ENCODE measurements at regions not wholly inside any gene's neighbourhood (a gene's known extent, or its start where the extent isn't known, plus 50 kb on each side); places are given as distances from the start of the nearest gene placed in this dataset.
"Not testable (repeated sequence)": the region's sequence is repeated elsewhere in the genome, so short reads cannot be mapped to it uniquely, and the experiment has no call there.

DNA sequence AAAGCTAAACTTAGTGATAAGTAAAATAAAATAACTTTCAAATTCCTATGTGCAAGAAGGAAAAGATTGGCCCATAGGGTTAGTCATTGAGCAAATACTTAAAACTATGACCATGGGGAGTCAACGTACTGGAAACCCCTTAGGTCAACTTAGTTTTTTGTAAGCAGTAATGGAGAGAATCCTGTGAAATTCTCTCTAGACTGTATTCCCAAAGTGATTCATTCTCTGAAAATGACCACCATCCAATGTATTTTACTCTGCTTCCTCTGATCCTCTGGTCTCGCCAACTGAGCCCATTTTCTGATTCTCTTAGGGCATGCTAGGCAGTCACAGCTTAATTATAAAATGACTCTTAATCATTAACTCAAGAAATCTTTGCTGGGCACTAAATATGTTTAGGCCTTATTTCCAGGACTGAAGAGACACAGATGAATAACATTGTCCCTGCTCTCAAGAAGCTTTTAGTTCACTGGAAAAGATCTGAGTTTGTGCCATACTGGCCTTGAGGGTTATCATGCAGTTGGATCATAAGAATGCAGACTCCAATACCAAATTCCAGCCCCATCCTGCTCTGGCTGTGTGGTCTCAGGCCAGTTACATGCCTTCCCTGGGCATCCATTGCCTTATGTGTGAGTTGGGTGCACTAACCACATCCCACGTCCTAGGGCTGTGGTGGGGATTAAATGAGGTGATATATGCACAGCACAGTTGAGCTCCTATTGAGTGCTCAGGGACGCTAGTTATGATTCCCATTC is 732.4 kb downstream of the AACS start:
- FAIRE-seq (no peak), DNase-seq (ENCODE audit: insufficient read length, low spot score) (no peak)
- TF ChIP-seq POLR2A (IDR thresholded peaks at IDR 0.05; ENCODE audit: low read depth, low read length): no peak

DNA sequence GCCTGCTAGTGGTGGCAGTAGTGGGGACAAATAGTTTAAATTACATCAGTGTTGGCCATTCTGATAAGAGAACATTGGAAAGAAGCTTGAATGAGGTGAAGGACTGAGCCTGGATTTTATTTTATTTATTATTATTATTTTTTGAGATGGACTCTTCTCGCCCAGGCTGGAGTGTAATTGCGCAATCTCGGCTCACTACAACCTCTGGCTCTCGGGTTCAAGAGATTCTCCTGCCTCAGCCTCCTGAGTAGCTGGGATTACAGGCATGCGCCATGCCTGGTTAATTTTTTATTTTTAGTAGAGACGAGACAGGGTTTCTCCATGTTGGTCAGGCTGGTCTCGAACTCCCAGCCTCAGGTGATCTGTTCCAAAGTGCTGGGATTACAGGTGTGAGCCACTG is 739.4 kb downstream of the AACS start:
- FAIRE-seq (no peak), DNase-seq (ENCODE audit: insufficient read length, low spot score) (no peak)
- no peak for TF ChIP-seq POLR2A (IDR thresholded peaks at IDR 0.05; ENCODE audit: low read depth, low read length)

DNA sequence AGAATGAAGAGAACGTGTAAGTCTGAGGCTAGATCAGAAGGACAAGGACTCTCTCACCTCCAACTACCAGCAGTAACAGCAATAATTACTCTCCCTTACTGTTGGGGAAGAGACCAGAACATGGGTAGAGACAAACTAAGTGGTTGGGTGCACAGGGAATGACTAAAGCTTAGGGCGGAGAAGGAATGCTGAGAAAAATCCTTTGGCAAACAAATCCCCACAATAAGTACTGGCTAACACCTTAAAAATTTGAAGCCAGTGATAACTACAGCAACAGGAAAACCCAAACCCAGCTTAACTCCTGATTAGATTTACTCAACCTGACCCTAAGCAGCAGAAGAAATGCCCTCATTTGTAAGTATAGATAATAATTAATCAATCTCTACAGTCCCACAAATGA is 759.0 kb downstream of the AACS start:
- no peak for TF ChIP-seq POLR2A (IDR thresholded peaks at IDR 0.05; ENCODE audit: low read depth, low read length)
- FAIRE-seq: no peak
- no peak for DNase-seq (ENCODE audit: insufficient read length, low spot score)

DNA sequence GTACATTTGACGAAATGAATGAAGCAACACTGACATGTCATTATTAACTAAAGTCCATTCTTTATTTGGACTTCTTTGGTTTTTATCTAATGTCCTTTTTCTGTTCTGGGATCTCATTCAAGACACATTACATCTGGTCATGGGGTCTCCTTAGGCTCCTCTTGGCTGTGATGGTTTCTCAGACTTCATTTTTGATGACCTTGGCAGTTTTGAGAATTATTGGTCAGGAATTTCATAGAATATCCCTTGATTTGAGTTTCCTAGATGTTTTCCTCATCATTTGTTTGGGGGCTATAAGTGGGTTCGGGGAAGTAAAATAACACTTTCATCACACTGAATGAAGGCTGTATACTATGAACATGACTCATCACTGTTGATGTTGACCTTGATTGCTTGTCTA is 770.6 kb downstream of the AACS start:
- no peak for FAIRE-seq
- TF ChIP-seq POLR2A (IDR thresholded peaks at IDR 0.05; ENCODE audit: low read depth, low read length): no peak
- no peak for DNase-seq (ENCODE audit: insufficient read length, low spot score)

DNA sequence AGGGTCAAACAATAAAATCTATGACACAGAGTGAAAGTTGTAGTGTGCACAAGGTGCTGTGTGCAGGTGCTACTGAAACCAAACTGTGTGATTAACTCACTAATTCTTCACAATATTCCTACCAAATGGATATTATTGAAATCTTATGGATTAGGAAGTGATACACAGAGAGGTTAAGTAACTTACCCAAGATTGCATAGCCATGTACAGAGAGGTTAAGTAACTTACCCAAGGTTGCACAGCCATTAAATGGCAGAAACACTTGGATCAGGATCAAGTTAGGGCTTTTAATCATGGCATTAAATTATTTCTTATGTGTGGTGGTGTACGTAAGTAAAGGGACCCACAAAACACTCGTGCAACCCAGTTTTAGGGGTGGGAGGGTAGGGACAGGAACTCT is 771.4 kb downstream of the AACS start:
- DNase-seq (ENCODE audit: insufficient read length, low spot score) (no peak), FAIRE-seq (no peak)
- no peak for TF ChIP-seq POLR2A (IDR thresholded peaks at IDR 0.05; ENCODE audit: low read depth, low read length)

DNA sequence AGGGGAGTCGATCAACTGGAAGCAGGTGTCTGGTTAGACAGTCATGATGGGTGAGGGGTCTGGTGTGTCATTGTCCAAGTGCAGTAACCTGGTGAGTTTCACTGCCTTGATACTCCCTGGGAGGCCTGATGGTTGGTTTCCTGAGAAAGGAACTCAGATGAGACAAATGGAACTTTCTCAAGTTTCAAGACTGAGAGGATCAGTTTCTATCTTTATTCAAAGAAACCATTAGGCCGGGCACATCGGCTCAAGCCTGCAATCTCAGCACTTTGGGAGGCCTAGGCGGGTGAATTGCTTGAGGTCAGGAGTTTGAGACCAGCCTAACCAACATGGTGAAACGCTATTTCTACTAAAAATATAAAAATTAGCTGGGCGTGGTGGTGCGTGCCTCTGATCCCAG is 776.1 kb downstream of the AACS start:
- TF ChIP-seq POLR2A (IDR thresholded peaks at IDR 0.05; ENCODE audit: low read depth, low read length): no peak
- no peak for FAIRE-seq

DNA sequence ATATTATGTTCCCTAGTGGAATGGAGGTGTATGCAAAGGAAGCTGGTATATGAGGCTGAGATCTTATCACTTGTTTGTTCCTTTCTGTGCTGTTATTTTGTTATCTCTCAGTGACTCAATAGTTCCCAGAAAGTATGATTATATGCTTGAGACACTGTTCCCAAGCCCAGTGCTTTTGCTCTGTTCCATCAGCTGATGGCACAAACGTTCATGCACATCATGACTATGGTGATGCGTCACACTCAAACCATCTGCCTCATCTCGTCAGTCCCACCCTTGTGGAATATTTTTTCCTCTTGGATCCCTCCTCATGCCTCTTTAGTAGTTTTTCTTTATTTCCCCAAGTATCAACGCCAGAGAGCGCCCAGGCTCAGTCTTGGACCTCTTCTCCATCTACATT is 786.9 kb downstream of the AACS start:
- TF ChIP-seq POLR2A (IDR thresholded peaks at IDR 0.05; ENCODE audit: low read depth, low read length): no peak
- FAIRE-seq: no peak
- no peak for DNase-seq (ENCODE audit: insufficient read length, low spot score)

More for the DNA sequence above, 776.1 kb downstream of the AACS start:
- DNase-seq (ENCODE audit: insufficient read length, low spot score): no peak

DNA sequence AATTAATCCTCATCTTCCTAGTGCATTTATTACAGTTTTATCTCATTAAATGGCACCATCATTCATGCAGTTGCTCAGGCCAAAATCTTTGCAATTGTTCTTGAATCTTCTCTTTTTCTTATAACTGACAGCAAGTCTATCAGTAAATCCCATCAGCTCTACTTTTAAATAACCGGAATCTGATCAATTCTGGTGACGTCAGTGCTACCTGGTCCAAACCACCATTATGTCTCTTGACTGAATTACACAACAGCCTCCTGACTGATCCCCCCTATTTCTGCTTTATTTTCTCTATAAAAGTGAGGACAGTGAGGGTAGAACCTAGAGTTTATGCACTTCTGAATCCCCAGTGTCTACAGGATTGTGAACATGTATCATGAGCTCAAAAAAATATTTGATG is 787.4 kb downstream of the AACS start:
- no peak for TF ChIP-seq POLR2A (IDR thresholded peaks at IDR 0.05; ENCODE audit: low read depth, low read length)
- DNase-seq (ENCODE audit: insufficient read length, low spot score): no peak
- no peak for FAIRE-seq

DNA sequence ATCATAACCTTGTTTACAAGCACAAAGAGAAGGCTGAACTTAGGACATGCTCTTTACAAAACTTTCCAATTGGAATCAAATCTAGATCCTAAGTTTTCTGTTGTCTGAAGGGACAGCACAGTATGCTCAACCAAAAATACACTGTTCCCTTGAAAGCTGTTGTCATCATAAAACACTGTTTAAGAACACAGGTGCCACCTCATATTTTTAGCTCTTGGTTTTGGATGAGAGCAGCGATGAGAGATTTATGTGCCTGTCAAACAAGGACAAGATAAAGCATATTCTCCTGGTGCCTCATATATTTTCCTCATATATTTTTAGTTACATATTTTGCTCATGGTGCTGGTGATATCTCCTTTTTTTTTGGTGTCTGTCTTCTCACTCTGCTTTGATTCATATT is 788.4 kb downstream of the AACS start:
- TF ChIP-seq POLR2A (IDR thresholded peaks at IDR 0.05; ENCODE audit: low read depth, low read length): no peak
- FAIRE-seq: no peak

DNA sequence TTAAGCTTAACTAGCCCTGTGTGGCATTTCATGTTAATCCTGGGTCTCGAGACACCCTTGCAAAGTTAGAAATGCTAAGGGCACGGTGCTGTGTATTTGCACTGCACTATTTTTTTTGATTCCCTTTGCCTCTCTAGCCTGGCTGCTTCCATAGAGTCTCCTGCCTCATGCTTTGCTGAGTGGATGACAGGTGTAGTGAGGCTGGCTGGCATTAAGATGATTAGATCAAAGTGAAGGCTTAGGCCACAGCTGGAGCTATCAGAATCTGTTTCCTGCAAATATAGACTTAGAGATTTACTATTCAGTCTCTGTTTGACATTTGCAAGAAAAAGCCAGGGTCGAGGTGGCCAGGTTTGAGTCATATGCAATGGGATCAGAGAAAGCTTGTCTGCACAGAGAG is 791.1 kb downstream of the AACS start:
- no peak for TF ChIP-seq POLR2A (IDR thresholded peaks at IDR 0.05; ENCODE audit: low read depth, low read length)
- DNase-seq (ENCODE audit: insufficient read length, low spot score) (no peak), FAIRE-seq (no peak)

More for the DNA sequence above, 788.4 kb downstream of the AACS start:
- no peak for DNase-seq (ENCODE audit: insufficient read length, low spot score)

DNA sequence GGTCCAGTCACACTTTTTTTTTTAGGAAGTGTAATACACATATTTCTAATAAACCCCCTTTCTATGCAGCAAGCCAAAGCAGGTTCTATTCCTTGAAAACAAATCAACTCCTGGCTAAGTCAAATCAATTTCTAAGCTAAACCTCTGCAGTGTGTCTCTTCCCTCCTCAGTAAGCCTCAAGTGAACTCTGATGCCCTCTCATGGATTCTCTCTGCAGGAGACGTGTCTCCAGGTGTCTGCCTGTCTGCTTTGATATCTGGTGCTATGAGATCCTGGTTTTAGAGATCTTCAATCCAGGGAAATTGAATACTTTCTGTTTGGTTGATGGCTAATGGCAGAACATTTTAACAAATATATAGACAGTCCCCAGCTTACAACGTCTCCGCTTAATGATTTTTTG is 791.7 kb downstream of the AACS start:
- no peak for TF ChIP-seq POLR2A (IDR thresholded peaks at IDR 0.05; ENCODE audit: low read depth, low read length)
- DNase-seq (ENCODE audit: insufficient read length, low spot score): no peak
- FAIRE-seq: no peak

DNA sequence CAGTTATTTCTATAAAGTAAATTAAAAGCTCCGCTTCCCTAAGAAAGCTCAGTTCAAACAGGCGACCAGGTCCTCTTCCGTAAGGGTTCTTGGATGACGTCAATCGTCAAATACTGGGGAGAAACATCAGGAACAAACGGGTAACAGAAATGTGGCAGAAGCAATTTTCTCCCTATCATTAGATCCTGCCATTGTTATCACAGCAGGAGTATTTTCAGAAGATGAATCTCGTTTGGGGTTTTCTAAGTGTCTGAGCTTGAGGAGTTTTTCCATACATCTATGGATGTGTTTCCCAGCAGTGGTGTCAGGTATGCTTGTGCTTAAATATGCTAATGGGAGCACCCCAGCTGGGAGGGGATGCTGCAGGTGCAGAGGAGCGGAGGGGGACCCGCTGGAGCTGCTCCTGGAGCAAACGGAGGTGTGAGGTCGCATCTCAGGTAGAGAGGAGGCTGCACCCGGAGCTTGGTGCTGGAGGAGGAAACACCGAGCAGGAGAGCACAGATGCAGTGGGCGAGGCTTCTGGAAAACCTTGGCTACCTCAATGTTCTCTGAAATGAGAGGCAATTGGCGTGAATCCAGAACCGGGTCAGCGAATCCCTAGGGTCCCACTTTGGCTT is 795.5 kb downstream of the AACS start:
- FAIRE-seq (no peak), DNase-seq (ENCODE audit: insufficient read length, low spot score) (no peak)
- no peak for TF ChIP-seq POLR2A (IDR thresholded peaks at IDR 0.05; ENCODE audit: low read depth, low read length)

DNA sequence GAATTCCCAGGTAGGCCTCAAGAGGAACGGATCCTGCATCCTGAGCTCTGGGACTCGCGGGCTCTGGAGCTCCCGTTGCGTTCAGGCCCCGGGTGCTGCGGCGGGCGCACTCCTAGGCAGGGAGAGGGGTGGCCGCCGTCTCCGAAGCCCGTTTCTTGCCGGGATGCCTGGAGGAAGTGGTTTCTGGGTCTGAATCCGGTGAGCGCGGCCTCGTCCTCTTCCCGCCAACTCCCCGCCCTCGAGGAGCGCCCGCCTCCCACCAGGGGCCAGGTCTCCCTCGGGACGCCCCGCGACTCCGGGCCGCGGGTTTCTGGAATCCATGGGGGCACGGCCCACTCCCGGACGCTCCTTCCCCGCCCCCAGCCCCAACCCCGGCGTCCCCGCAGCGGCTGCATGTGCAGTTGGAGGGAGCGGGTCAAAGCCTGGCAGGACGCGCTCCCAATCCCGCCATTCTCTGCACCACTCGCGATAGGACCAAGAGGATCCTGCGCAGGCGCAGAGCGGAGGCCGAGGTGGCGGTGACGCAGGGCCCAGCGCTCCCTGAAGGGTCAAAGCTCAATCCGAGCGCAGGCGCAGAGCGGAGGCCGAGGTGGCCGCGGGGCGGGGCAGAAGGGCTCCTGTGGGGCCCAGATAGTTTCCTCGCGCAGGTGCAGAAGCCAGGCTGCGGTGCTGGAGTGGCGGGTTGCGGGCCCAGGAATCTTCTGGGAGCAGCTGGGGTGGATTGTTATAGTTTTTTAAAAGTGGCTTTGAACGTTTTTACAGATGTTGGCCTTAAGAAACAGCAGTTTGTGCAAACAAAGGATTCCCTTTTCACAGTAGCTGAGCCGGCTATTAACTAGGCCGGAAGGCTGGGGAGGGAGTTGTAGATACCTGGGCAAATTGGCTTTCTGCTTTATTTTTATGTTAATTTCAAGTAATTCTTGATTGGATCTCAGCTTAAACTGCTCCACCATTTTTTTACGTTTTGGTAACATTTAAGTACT is 796.4 kb downstream of the AACS start:
- no peak for DNase-seq (ENCODE audit: insufficient read length, low spot score)
- no peak for FAIRE-seq
- no peak for TF ChIP-seq POLR2A (IDR thresholded peaks at IDR 0.05; ENCODE audit: low read depth, low read length)

DNA sequence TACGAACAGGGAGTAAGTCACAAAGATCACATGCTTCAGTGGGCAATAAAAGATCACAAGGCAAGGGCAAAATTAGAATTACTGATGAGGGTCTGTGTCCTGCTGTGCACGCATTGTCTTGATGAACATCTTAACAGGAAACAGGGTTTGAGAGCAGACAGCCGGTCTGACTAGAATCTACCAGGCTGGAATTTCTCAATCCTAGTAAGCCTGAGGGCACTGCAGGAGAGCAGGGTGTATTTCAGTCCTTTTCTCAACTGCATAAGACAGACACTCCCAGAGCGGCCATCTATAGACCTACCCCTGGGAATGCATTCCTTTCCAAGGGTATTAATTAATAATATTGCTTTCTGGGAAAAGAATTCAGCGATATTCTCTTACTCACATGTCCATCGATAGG is 800.0 kb downstream of the AACS start:
- DNase-seq (ENCODE audit: insufficient read length, low spot score); FAIRE-seq: not testable (repeated sequence)

Measured in H54 (cell line).